ENCODE measurements at regions not wholly inside any gene's neighbourhood (a gene's known extent, or its start where the extent isn't known, plus 50 kb on each side); places are given as distances from the start of the nearest gene placed in this dataset.

- DNase-seq: no peak
Observed at GRCh38 chr1:29474274-29475244, 238.2 kb downstream of the PTPRU start.

- no peak for DNase-seq
Observed at GRCh38 chr1:29473161-29473855, 237.0 kb downstream of the PTPRU start.

- no peak for DNase-seq
Observed at GRCh38 chr1:29471487-29472313, 235.4 kb downstream of the PTPRU start.

- DNase-seq: no peak
Observed at GRCh38 chr1:29470788-29471119, 234.4 kb downstream of the PTPRU start.

- DNase-seq: no peak
Observed at GRCh38 chr1:29470087-29470787, 233.9 kb downstream of the PTPRU start.

- DNase-seq: no peak
Observed at GRCh38 chr1:29469457-29469856, 233.1 kb downstream of the PTPRU start.

GRCh38 chr1:29467989-29468900, 231.9 kb downstream of the PTPRU start:
- DNase-seq: no peak

GRCh38 chr1:29466258-29466657, 229.9 kb downstream of the PTPRU start:
- no peak for DNase-seq

GRCh38 chr1:29465755-29466154, 229.4 kb downstream of the PTPRU start:
- DNase-seq: peak; percentile 10

GRCh38 chr1:29462096-29462495, 225.8 kb downstream of the PTPRU start:
- DNase-seq: no peak

- DNase-seq: no peak
Observed at GRCh38 chr1:29461115-29461739, 224.9 kb downstream of the PTPRU start.

- DNase-seq: no peak
Observed at GRCh38 chr1:29460694-29461093, 224.4 kb downstream of the PTPRU start.

GRCh38 chr1:29460041-29460610, 223.8 kb downstream of the PTPRU start:
- DNase-seq: no peak

- DNase-seq: no peak
Observed at GRCh38 chr1:29459620-29459945, 223.3 kb downstream of the PTPRU start.

GRCh38 chr1:29458737-29459619, 222.7 kb downstream of the PTPRU start:
- DNase-seq: no peak

- no peak for DNase-seq
Observed at GRCh38 chr1:29457496-29458368, 221.4 kb downstream of the PTPRU start.

GRCh38 chr1:29456685-29457435, 220.5 kb downstream of the PTPRU start:
- no peak for DNase-seq

GRCh38 chr1:29455781-29456180, 219.5 kb downstream of the PTPRU start:
- no peak for DNase-seq

Data from fibroblast of skin of right quadriceps (primary cell).